ENCODE measurements at regions not wholly inside any gene's neighbourhood (a gene's known extent, or its start where the extent isn't known, plus 50 kb on each side); places are given as distances from the start of the nearest gene placed in this dataset.
A peak's percentile ranks its signal among the peaks of the same experiment; 100 is the strongest.

DNA sequence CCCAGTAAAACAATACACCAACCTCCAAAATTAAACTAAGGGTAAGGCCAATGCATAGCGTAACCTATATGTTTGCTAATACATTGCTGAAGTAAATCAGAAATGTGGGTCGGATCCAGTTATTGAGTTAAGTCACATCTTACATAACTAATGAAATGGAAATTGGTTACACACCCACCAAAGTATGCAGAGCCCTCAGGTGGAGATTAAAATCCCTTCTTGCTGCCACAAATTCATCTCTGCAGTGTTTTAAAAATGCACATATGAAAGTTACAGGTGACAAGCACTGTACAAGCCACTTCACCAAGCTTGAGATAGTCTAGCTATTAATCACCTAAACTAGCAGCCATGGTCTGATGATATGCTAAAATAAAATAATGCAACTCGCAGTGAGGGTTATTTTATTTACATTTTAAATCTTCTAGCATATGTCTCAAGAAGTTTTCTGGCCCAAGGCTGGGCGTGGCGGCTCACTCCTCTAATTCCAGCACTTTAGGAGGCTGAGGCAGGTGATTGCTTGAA lies 130.6 kb downstream of the AQP9 start:
- intact Hi-C loops (cut with micrococcal nuclease), result no loop called here
- ATAC-seq, result no peak
- no peak for DNase-seq

- DNase-seq (no peak), ATAC-seq (peak; percentile 93)
- intact Hi-C loops (cut with micrococcal nuclease), result loop anchor here (10.0 kb wide), 2 partner anchors 175 to 505 kb away; partner anchors contain the start of gene MINDY2
Measured at GRCh38 chr15:58269455-58270414, 131.6 kb downstream of the AQP9 start.

GRCh38 chr15:58271410-58271809 lies 133.2 kb downstream of the AQP9 start:
- ATAC-seq (no peak), DNase-seq (no peak)
- intact Hi-C loops (cut with micrococcal nuclease), result loop anchor here (10.0 kb wide), 2 partner anchors 173 to 503 kb away; partner anchors contain the start of gene MINDY2

DNA sequence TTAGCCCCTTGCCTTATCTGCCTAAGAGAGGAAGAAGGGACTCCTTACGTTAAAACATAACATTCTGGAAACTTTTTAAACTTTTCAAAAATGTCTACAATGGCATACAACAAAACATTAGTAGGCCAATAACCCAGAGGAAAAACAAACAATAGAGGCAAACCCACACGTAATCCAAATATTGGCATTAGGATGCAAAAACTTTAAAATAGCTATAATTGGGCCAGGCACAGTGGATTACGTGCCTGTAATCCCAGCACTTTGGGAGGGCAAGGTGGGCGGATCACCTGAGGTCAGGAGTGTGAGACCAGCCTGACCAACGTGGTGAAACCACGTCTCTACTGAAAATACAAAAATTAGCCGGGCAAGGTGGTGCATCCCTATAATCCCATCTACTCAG lies 134.9 kb downstream of the AQP9 start:
- intact Hi-C loops (cut with micrococcal nuclease), result loop anchor here (10.0 kb wide), 2 partner anchors 172 to 502 kb away; partner anchors contain the start of gene MINDY2
- DNase-seq (no peak), ATAC-seq (no peak)

DNA sequence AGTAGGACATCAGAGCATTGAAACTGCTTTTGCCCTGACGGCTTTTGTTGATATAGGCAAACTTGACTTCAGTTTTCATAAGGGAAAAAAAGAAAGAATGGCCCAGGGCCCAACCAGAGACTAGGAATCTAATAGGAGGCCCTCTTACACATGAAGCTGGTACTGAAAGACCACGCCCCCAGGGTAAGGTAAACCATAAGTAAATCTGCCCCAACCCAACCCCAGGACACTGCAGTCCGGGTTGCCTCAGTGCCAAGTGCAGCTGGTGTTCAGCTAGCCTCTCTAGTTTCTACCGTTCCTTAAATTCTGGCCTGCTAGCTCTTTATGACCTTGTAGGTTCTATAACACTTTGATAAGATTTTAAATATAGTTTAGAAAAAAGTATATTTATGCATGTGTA lies 136.7 kb downstream of the AQP9 start:
- intact Hi-C loops (cut with micrococcal nuclease), result loop anchor here (10.0 kb wide), 2 partner anchors 170 to 500 kb away; partner anchors contain the start of gene MINDY2
- ATAC-seq (no peak), DNase-seq (no peak)

- intact Hi-C loops (cut with micrococcal nuclease), result loop anchor here (10.0 kb wide), 2 partner anchors 169 to 499 kb away; partner anchors contain the start of gene MINDY2
- ATAC-seq (no peak), DNase-seq (no peak)
Measured at GRCh38 chr15:58275785-58276184, 137.6 kb downstream of the AQP9 start.

DNA sequence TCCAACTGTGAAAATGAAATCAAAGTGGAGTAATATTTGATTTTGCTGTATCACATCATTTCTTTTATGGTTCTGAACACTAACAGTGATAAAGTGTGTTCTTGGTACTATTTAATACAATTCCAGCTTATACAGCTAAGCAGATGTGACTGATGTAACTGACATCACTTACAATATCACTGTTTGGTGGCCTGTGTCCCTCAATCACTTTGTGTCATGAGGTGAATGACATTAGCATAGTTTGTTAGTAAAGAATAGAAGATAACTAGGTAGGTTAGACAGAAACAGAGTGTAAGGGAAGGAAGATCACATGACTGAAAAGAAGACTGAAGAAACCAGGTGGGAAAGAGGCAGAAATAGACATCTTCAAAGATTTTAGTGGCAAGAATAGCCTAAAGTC lies 138.7 kb downstream of the AQP9 start:
- DNase-seq (no peak), ATAC-seq (no peak)
- intact Hi-C loops (cut with micrococcal nuclease), result loop anchor here (10.0 kb wide), 2 partner anchors 168 to 498 kb away; partner anchors contain the start of gene MINDY2

DNA sequence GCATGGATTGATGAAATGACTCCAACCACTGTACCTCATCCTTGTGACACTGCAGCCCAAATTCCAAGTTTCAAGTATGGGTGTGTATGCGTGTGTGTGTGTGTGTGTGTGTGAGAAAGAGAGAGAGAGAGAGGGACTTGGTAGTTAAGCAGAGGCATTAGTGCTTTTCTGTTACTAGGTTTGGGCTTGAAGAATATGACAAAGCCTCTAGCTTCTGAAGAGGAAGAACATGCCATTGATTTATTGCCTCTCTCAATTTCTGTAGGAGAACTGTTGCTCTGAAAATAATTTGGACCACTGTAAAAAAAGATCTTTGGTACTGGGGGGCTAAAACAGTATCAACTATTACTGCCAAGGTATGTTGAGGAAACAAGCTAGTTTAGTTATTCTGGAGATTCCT lies 139.2 kb downstream of the AQP9 start:
- ATAC-seq, result no peak
- no peak for DNase-seq
- intact Hi-C loops (cut with micrococcal nuclease), result loop anchor here (10.0 kb wide), 2 partner anchors 167 to 497 kb away; partner anchors contain the start of gene MINDY2

GRCh38 chr15:58279106-58279505 lies 140.9 kb downstream of the AQP9 start:
- ATAC-seq (no peak), DNase-seq (no peak)
- intact Hi-C loops (cut with micrococcal nuclease), result loop anchor here (10.0 kb wide), 2 partner anchors 166 to 496 kb away; partner anchors contain the start of gene MINDY2

DNA sequence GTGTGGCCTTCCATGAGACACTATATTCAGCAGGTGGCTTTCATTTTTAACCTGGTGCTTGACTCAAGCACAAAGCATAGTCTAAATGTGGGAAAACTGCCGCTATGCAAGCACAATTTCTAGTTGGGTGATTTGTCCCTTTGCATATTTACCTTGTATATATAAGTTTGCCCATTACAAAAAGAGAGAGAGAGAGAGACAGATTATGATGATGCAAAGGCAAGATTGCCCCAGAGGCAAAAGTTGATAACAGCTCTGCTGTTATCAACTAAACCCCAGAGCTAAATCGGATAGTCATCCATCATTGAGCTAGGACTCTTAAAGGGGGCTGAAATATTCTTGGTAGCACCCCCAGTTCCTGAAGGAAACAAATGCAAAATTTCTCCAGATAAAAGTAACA lies 141.5 kb downstream of the AQP9 start:
- intact Hi-C loops (cut with micrococcal nuclease), result loop anchor here (10.0 kb wide), 2 partner anchors 165 to 495 kb away; partner anchors contain the start of gene MINDY2
- no peak for DNase-seq
- no peak for ATAC-seq

GRCh38 chr15:58282060-58282708 lies 144.0 kb downstream of the AQP9 start:
- ATAC-seq (no peak), DNase-seq (no peak)
- intact Hi-C loops (cut with micrococcal nuclease), result no loop called here

GRCh38 chr15:58283302-58283701 lies 145.1 kb downstream of the AQP9 start:
- ATAC-seq, result no peak
- intact Hi-C loops (cut with micrococcal nuclease), result no loop called here
- DNase-seq, result no peak

GRCh38 chr15:58284293-58284692 lies 146.1 kb downstream of the AQP9 start:
- ATAC-seq, result no peak
- no peak for DNase-seq
- intact Hi-C loops (cut with micrococcal nuclease), result no loop called here

DNA sequence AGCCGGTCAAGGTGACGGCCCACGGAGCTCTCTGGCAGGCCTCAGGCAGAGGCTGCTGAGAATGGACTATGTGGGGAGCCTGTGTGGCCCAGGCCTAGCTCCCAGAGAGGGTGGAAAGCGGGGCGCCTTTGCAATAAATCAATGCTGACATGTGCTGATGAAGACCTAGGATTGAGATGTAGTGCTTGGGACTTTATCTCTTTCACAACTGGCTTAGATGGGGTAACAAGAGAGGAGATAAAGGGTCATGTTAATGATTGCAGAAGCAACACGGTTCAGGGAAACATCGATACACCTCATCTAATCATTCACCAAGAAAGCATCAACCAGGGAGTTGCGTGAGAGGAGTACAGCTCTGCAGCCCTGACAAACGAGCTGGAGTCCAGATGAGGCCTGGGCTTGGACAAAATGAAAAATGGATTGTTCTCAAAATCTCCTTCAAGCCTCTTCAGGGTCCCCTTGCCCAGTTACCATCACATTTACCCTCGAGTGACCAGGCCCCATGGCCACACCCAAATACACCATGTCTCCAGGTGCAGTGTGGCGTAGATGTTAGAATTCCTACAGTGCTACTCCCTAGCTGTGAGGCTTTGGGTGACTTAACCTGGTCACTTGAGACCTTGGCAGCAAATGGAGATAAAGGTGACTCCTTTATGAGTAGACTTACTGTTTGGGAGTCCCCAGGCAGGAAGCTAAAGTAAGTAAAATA lies 146.4 kb upstream of the LIPC start:
- DNase-seq (no peak), ATAC-seq (no peak)
- intact Hi-C loops (cut with micrococcal nuclease), result no loop called here

- DNase-seq (no peak), ATAC-seq (no peak)
- intact Hi-C loops (cut with micrococcal nuclease), result no loop called here
Measured at GRCh38 chr15:58285921-58286278, 145.9 kb upstream of the LIPC start.

- ATAC-seq, result no peak
- DNase-seq, result no peak
- intact Hi-C loops (cut with micrococcal nuclease), result no loop called here
Measured at GRCh38 chr15:58286523-58286922, 145.3 kb upstream of the LIPC start.

DNA sequence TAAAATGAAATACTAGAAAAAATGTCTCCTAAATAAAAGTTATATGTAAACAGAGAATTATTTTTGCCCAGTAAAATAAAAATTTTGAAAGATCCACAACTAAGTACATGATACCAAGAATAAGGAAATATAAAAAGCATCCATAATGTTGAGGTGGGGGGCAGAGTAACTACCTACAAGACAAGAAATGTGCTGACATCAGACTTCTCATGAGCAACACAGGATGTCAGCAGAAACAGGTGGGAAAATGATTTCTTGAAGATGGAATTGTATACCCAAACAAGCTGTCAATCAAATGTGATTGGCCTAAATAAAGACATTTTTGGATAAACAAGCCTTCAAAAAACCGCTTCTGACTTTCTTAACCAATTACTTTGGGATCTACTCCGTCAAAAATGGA lies 143.9 kb upstream of the LIPC start:
- intact Hi-C loops (cut with micrococcal nuclease), result no loop called here
- DNase-seq (no peak), ATAC-seq (no peak)

DNA sequence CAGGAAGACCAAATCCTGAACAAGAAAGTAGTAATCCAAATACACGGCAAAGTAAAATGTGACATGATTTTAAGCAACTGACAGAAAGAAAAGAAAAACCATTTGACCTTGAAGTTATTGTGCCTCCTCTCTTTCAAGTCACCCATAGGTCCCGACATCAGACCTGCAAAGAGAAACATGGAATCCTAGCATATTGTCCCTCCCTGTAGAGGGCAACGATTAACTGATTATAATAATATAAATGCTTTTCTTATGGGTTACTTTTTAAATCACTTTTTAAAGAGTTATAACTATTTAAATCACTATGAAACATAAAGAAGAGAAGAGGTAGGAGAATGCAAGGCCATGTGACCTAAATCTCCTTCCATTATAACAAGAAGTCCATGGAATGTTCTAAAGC lies 143.2 kb upstream of the LIPC start:
- no peak for DNase-seq
- ATAC-seq, result no peak
- intact Hi-C loops (cut with micrococcal nuclease), result no loop called here

DNA sequence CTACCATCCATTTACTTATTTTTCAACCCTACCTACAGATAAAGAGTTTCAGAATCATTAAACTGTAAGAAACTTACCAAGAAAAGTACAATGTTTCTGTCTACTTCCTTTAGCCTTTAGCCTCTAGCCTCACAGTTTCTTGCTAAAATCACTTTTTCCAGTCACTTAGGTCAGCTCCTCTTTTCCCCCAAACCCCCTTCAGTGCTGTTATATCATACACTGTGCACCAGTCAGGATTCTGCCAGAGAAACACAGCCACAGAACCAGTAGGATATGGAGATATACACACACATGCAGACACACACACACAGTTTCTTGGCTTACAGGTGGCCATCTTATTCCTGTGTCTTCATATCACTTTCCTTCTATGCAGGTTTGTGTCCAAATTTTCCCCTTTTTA lies 139.9 kb upstream of the LIPC start:
- intact Hi-C loops (cut with micrococcal nuclease), result no loop called here
- no peak for ATAC-seq
- no peak for DNase-seq

All from left ventricle myocardium superior (tissue), 1 donor.